CD4-positive, alpha-beta T cell treated with Interleukin-17A for 4 hours (primary cell): ENCODE measurements at regions not wholly inside any gene's neighbourhood (a gene's known extent, or its start where the extent isn't known, plus 50 kb on each side); places are given as distances from the start of the nearest gene placed in this dataset.
"Not testable (repeated sequence)": the region's sequence is repeated elsewhere in the genome, so short reads cannot be mapped to it uniquely, and the experiment has no call there.

ENCODE experiments used
- DNase-seq: peaks from one replicate; pipeline ENCODE4 v3.0.0-alpha.2; 2020; ENCODE audit warnings: mixed read lengths

DNA sequence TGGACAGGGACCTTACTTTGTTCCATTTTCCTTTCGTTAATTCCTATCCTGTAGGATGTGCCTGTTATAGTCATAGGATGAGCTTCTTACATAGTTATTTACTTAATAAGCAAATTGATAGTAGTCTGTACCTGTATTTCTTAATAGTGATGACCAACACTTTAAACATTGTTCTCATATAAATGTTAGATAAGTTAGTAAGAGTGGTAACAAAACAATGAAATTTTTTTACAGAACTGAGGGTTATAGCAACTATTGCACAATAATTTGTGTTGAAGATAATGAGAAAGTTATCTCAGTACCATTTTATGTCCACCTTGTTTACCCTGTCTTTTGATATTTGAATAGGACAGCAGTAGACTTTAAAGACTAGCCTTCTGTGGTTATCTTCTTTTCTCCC lies 162.9 kb upstream of the ELL2 start:
- DNase-seq: no peak

DNA sequence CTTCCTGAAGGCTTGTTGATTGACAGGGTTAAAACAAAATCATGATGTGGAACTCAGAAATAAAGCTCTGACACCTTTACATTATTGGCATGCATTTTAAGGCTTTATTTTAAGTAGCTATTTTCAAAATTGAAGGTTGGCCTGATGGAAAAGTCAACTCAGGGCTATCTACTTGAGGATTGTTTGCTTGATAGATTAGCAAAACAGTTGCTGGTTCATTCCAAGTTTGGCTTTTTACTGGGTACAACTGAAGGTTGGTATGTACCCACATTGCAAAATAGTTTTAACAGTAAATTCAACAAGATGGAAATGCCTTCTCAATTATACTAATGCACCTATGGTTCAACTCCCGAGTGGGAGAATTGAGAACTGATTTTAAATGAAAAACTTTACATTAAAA lies 161.8 kb upstream of the ELL2 start:
- DNase-seq: no peak

DNA sequence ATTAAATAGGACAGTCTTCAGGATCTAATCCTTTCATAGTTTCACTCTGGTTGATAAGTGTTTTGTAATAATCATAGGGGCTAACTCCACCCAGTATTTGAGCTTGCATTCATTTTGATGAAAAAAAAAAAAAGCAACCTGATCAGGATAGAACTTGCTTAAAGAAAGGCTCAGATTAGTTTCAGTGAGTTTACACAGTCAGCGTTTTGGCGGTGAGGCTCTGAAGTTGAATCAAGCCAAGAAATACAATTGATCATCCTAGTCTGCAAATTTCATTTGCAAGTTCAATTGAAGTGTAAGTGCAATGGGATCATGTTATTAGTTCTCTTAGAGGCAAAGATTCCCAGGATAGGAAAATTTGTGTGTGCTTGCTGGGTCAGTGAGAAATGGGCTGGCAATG lies 159.7 kb upstream of the ELL2 start:
- DNase-seq: no peak

DNA sequence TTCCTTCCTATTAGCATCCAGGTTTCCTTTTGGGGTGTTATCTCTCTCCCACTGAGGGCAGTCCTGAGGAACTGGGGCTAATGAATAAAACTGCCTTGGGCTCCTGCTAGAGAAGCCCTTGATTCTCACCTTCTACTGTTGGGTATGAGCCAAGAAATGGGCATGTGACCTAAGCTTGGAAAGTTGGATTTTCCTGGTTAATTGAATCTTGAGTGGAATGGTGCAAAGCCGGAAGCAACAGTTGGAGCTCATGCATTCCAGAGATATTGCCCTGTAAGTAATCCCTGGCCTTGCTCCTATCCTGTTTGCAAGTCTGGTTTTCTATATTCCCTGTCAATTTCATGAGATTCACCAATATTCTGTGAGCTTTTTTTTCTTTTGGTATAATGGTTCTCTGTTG lies 158.5 kb upstream of the ELL2 start:
- DNase-seq: no peak

DNA sequence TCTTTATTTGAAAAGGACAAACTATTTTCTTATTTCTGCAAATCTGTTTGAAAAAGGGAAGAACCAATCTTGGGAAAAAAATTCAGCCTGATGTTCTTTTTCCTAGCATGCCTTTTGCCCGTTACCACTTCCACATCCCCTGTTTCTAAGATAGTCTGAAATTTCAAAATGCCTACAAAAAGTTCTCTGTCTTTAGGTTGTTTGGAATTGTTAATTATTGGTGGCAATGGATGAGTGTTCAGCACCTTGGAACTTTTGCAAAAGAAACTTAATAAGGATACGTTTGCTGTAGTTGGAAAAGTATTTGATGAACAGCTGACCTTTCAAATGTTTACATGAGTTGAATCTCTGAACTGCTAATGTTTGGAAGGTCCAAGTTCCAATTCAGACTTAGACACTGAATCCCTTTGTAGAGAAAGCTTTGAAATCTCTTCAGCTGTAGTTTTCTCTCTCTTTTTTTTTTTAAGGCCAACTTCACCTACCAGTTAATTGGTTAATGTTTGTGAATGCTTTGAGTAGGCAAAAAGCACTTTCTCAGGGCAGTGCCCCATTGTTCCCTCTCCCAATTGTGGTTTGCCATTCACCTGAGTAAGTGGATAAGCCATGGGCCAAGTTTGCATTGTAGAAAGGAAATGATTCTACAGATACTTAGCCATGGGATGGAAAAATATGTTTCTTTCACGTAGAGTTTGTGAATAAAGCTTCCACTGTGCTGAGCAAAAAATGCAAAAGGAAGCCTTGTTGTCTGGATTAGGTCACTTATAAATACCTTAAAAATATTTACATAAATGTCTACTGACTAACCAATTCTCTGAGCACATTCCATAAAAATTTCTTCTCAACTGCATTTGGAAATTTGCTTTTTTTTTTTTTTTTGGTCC lies 156.4 kb upstream of the ELL2 start:
- no peak for DNase-seq

DNA sequence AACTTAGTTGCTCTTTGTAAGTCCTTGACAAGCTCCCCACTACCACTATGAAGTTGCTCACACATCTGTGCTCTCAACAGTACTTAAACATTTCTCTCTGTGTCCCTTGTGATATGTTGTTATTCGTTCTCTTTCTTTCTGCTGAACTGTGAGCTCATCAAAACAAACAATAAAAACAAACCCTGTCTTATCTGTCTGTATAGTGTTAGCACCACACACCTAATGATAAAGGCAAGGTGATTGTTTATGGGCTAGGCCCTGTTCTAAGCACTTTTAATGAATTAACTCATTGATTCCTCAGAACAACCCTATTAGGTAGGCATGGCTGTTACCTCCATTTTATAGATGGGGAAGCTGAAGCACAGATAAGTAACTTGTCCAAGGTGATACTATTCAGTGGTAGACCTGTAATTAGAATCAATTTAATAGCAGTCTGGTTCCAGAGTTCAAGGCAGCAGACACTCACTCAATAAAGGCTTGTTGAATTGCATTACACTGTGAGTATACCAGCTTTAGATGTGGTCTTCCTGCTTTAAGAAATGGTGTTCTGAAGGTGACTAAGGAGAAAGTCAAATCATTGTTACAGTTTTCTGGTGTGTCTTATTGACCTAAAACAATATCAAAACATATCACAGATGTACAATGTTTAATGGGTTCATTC lies 153.6 kb upstream of the ELL2 start:
- no peak for DNase-seq

DNA sequence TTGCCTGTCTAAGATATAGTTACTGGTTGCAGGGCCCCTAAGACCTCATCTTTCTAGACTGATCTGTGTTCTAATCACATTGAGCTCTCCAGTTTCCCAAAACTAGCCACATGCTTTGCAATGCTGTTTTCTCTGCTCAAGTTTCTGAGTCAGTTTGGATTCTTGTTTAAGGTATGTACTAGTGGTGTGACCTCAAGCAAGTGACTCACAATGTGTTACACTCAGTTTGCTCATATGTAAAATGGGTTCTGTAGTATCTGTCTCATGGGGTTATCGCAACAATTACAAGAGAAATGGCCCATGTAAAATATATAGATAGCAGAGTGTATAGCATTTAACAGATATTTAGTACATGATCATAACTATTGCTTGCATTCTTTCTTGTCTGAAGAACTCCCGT lies 153.1 kb upstream of the ELL2 start:
- no peak for DNase-seq

DNA sequence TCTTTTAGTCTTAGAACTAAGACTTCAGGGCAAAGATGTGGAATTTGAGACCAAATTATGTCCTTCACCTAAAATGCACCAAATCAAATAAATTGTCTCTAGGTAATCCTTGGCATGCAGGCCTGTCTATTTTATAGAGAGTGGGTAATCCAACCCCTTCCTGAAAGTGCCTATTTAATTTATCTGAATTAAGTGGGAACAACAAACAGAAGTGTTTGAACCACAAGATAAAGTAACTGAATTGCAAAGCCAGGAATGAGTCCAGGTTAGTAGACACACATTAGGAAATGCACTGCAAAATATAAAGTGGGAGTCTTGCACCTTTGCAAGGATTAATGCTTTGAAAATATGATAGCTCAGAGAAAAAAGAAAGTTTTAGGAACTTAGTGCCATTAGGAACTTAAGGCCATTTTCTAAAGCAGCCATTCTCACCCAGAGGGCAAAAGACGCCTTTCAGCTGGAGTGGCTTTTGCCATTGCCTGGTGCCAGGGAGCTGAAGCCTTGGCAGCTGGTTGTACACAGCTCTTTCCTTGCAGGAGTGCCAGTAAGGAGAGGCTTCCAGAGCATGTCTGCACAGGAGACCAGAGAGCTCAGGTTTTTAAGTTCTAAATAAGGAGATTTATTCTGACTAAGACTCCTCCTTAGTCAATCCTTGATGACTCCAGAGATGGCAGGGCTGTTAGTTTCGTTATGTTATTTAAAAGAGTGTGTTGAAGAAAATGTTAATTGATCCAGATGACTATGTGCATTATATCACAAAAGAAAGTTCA lies 151.7 kb upstream of the ELL2 start:
- DNase-seq: no peak

DNA sequence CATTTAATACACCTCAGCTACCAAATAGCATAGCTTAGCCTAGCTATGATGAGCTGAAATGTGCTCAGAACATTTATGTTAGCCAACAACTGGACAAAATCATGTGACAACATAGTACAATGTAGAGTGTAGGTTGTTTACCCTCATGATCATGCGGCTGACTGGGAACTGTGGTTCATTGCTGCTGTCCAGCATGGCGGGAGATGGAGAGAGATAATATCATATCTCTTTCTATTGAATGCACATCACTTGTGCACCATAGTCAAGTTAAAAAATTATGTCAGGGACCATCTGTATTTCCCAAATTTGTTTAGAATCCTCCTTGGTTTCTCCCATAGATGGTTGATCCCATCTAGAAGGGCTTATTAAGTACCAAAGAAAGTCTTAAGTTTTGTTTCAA lies 151.1 kb upstream of the ELL2 start:
- DNase-seq: no peak

DNA sequence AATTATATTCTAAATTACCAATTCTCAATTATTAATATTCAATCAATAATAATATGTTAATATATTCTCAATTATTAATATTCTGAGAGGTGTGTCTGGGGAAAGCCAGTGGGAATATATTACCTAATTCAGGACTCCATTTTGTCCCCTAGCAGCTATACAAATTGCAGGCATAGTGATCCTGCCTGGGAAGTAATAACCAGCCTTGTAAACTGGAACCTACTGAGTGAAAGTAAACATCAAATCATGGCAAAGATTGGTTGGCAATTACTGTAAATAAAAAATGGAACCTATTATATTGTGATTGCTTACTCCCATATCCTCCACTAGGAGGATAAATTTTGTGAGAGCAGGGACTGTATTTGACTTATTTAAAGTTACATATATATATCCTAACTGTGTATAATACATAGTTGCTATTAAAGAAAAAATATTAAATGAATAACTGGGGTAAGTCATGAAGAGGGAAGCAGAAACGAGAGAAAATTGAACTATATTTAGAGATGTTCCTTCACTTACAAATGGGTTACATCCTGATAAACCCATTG lies 150.5 kb upstream of the ELL2 start:
- DNase-seq: no peak

DNA sequence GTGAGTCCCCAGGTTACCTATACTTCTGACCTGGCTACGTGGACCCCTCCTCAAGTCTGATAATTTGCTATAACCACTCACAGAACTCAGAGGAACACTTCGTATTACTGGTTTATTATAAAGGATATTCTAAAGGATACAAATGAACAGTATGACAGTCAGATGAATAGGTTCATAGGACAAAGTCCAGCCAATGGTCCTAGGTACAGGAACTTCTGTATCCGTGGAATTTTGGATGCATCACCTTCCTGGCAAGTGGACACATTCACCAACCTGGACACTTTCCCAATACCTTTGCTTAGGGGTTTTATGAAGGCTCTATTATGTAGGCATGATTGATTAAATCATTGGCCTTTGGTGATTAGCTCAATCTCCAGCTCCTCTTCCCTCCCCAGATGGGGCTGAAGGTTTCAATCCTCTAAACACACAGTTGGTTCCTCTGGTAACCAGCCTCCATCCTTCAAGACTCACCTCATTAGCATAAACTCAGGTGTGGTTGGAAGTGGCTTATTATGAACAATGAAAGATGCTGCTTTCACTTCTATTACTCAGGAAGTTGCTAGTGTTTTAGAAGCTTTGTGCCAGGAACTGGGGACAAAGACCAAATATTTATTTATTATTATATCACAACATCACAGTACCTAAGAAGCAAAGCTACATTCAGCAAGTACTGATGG lies 149.6 kb upstream of the ELL2 start:
- no peak for DNase-seq

DNA sequence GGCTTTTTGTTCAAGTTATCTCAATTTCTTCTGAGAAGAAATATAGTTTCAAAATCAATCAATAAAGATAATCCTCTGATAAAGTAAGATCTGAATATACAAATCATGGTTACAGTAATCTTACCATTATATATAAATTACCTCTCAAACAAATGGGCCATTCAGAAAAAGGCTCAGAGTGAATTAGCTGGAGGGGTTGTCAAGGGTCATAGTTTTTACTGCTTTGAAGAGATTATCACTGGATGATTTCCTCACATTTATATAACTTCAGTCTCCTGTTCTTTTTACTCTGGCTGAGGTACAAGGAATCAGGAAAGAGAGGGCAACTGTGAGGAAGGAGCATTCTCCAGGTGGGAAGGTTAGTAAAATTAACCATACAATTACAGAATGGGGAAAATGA lies 148.6 kb upstream of the ELL2 start:
- no peak for DNase-seq

DNA sequence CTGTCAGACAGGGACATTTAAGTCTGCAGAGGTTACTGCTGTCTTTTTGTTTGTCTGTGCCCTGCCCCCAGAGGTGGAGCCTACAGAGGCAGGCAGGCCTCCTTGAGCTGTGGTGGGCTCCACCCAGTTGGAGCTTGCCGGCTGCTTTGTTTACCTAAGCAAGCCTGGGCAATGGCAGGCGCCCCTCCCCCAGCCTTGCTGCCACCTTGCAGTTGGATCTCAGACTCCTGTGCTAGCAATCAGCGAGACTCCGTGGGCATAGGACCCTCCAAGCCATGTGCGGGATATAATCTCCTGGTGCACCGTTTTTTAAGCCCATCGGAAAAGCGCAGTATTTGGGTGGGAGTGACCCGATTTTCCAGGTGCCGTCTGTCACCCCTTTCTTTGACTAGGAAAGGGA lies 147.0 kb upstream of the ELL2 start:
- DNase-seq: not testable (repeated sequence)

DNA sequence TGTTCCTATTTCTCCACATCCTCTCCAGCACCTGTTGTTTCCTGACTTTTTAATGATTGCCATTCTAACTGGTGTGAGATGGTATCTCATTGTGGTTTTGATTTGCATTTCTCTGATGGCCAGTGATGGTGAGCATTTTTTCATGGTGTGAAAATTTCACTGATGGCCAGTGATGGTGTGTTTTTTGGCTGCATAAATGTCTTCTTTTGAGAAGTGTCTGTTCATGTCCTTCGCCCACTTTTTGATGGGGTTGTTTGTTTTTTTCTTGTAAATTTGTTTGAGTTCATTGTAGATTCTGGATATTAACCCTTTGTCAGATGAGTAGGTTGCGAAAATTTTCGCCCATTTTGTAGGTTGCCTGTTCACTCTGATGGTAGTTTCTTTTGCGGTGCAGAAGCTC lies 142.2 kb upstream of the ELL2 start:
- DNase-seq: not testable (repeated sequence)

DNA sequence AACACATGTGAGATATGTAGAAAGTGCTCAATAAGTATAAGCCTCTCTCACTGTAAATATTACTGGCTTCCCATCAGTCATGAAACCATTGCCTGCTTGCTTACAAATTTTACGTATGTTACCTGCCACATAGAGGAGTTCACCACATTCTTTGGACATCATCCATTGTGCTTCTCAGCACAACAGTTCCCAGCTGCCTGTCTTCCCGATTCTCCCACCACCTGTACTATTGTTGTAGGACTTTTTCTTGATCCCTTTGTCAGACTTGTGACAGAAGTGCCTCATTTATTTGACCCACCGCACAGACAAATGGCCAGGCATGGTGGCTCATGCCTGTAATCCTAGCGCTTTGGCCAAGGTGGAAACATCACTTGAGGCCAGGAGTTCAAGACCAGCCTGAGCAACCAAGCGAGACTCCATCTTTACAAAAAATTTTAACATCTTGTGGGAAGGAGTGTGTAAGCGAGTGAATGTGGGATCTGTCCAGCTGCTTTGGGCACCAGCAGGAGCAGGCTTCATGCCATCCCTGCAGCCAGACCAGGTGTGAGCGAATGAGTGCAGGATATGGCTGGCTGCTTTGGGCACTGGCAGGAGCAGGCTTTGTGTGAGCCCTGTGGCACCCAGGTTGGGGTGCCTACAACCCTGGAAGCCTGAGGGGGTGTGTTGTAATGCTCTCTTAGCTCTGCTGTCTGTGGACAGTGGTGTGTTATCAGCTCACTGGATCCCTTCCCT lies 139.9 kb upstream of the ELL2 start:
- no peak for DNase-seq

DNA sequence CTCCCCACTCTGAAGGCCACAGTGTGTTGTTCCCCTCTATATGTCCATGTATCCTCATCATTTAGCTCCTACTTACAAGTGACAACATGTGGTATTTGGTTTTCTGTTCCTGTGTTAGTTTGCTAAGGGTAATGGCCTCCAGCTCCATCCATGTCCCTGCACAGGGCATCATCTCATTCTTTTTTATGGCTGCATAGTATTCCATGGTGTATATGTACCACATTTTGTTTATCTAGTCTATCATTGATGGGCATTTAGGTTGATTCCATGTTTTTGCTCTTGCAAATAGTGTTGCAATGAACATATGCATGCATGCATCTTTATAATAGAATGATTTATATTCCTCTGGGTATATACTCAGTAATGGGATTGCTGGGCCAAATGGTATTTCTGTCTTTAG lies 135.8 kb upstream of the ELL2 start:
- DNase-seq: not testable (repeated sequence)

DNA sequence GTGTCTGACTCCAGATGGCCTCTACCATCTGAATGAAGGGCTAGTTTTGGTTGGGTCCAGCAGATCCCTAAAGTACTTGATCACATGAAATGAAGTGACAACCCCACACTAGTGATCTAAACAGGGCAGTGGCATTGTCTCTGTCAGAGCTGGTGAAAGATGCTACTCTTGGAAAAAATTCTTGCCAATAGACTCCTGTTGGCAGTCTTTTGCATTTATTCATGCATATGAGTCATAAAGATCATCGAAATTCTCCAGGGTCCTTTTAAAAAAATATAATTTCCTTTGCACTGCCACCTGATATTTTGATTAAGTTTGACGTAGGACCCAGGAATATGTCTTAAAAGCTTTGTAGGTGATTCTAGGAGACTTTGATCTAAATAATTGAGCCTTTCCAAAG lies 135.1 kb upstream of the ELL2 start:
- DNase-seq: no peak

DNA sequence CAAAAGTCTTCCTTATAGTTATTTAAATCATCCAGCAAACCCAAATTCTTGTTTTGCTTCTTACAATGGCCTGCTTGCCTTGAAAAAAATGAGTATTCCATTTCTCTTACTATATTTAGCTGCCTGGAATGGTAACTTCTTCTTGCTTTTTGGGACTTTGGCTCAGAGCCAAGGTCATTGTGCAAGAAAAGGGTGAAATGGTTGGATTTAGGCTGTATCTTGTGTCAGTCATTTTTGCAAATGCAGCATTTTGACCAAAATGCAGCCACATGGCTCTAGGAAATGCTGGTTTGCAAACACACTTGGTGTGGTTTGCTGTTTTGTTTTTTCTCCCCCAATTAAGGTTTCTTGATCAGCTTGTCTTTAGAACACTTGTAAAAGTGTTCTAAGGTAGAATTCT lies 133.3 kb upstream of the ELL2 start:
- no peak for DNase-seq

DNA sequence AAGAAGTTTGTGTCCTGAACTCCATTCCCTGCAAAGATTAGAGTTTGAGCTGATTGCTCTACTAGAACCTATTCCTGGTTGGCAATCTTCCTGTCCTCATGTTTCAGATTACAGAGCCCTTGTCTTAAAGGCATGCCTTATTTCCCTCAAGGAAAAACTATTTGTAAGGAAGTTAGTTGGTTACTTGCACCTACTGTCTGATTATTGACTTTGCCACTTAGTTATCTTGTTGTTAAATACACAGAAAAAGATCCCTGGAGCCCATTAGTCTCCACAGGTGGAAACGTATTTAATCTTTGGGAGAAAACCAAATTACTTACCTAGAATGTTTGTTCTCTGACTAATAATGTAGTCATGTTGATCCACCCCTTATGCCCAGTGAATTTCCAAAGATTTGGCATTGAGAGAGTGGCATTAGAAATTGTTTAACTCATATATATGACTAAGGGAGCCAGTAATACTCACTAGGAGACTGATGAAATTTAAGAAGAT lies 132.3 kb upstream of the ELL2 start:
- no peak for DNase-seq

DNA sequence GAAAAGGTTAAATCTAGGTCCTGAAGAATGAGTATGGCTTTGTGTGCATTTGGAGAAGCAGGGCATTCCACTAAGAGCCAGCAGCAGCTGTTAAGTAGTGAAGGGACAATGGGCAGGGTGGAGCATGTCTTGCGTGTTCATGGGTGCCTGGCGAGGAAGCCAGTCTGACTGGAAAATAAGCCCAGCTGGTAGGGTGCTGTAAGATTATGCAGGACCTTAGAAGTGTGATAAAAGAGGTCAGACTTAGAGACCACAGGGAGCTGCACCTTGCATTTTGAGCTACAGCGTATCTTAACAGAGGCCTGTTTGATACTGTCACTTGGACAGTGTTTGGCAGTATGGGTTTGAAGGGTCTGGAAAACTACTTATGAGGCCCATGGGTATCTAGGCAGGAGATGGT lies 131.7 kb upstream of the ELL2 start:
- no peak for DNase-seq

DNA sequence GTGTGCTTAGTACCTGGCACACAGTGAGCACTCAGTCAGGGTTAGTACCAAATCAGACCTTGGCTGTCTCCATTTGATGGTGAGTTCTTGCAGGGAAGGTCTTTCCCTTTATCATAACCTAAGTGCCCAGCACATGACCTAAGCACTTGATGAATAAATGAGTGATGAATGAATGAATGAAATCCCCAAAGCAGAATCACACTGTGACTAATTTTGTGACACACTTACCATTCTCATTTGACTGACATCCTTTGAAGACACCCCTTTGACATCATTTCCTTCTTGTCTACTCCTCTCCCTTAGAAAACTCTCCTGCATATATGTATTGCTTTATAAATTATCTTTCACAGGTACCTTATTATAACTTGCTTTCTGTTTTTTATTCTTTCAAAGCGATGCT lies 130.2 kb upstream of the ELL2 start:
- no peak for DNase-seq

DNA sequence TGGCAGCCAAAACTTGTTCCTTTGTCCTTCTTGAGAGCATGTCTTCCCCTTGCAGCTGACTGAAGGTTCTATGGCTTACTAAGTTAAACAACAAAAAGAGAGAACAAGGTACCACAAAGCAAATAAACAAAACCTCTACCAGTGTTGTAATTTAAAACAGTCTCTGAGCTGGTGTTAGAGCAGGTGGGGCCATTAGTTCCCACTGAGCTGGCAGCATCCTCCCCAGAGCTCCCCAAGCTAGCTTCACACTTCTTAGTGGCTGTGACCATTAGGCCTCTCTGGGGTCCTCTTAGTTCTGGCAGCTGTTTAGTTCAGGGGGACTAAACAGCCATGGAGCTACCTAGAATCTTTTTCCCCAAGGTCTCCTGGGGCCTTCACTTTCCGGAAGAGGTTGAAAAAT lies 128.6 kb upstream of the ELL2 start:
- no peak for DNase-seq
